ENCODE measurements at regions not wholly inside any gene's neighbourhood (a gene's known extent, or its start where the extent isn't known, plus 50 kb on each side); places are given as distances from the start of the nearest gene placed in this dataset.

DNA sequence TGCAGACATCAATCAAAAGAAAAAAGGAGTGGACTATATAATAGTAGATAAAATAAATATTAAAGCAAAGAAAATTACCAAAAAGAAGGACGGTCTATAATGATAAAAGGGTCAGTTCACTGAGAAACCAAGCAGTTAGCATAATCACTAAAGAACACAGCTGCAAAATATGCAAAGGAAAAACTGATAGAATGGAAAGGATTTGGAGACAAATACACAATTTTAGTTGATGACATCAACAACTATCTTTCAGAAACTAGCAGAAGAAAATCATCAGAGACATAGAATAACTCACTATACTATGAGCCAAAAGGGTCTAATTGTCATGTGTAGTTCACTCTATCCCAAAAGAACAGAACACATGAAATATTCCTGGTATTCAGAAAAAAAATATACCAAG, 316.4 kb upstream of the IGFBP3 start:
- POLR2A ChIA-PET = no interaction called here
- RAD21 ChIA-PET (ENCODE audit: low non-redundant PET in 1 of 2, low total read pairs in 2 of 2, uncharacterized antibody in 2 of 2, unreplicated experiment in 2 of 2) = no interaction called here
- DNase-seq (ENCODE audit: low read depth, low spot score) (no peak), ATAC-seq (no peak)
- intact Hi-C loops (cut with micrococcal nuclease) = no loop called here
- H3K9ac ChIP-seq (ENCODE audit: low read length) = no peak overlapping the region
- BruUV-seq (replicated peaks) = no TSS peak
- TF ChIP-seq JUND (IDR thresholded peaks at IDR 0.05) = no peak
- TF ChIP-seq CBX3 (IDR thresholded peaks at IDR 0.05; ENCODE audit: low read depth) = no peak
- TF ChIP-seq SP1 (IDR thresholded peaks at IDR 0.05; ENCODE audit: low read depth) = no peak
- TF ChIP-seq TCF7L2 (IDR thresholded peaks at IDR 0.05; ENCODE audit: borderline replicate concordance, extremely low read depth, insufficient read depth, insufficient read length) = no peak
- TF ChIP-seq EZH2 (IDR thresholded peaks at IDR 0.05) = no peak
- TF ChIP-seq CEBPB (IDR thresholded peaks at IDR 0.05; ENCODE audit: low read depth) = no peak
- no peak for TF ChIP-seq EZH2phosphoT487 (IDR thresholded peaks at IDR 0.05; ENCODE audit: borderline replicate concordance)
- no peak for TF ChIP-seq YY1 (IDR thresholded peaks at IDR 0.05; ENCODE audit: extremely low read depth, insufficient replicate concordance, low read depth, low read length)
- TF ChIP-seq ZFX (IDR thresholded peaks at IDR 0.05) = no peak
- no peak for TF ChIP-seq ELF1 (IDR thresholded peaks at IDR 0.05; ENCODE audit: borderline replicate concordance, low read depth)
- TF ChIP-seq RAD21 (IDR thresholded peaks at IDR 0.05; ENCODE audit: low read depth) = no peak
- TF ChIP-seq EGR1 (IDR thresholded peaks at IDR 0.05; ENCODE audit: low read depth) = no peak
- TF ChIP-seq POLR2A (IDR thresholded peaks at IDR 0.05; ENCODE audit: borderline replicate concordance, extremely low read depth, insufficient read depth, insufficient read length) = no peak
- TF ChIP-seq, protein P1, sequence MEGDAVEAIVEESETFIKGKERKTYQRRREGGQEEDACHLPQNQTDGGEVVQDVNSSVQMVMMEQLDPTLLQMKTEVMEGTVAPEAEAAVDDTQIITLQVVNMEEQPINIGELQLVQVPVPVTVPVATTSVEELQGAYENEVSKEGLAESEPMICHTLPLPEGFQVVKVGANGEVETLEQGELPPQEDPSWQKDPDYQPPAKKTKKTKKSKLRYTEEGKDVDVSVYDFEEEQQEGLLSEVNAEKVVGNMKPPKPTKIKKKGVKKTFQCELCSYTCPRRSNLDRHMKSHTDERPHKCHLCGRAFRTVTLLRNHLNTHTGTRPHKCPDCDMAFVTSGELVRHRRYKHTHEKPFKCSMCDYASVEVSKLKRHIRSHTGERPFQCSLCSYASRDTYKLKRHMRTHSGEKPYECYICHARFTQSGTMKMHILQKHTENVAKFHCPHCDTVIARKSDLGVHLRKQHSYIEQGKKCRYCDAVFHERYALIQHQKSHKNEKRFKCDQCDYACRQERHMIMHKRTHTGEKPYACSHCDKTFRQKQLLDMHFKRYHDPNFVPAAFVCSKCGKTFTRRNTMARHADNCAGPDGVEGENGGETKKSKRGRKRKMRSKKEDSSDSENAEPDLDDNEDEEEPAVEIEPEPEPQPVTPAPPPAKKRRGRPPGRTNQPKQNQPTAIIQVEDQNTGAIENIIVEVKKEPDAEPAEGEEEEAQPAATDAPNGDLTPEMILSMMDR (IDR thresholded peaks at IDR 0.05 in 2 of 3, conservative IDR thresholded peaks at IDR 0.05 in 1 of 3; ENCODE audit: borderline replicate concordance in 1 of 3, insufficient read depth in 1 of 3, low read depth in 2 of 3, low read length in 2 of 3) = no peak
- TF ChIP-seq ATF3 (IDR thresholded peaks at IDR 0.05) = no peak
- TF ChIP-seq MAX (IDR thresholded peaks at IDR 0.05) = no peak
- no peak for TF ChIP-seq ZNF274 (IDR thresholded peaks at IDR 0.05; ENCODE audit: low read depth, low read length)
- TF ChIP-seq, protein P2, sequence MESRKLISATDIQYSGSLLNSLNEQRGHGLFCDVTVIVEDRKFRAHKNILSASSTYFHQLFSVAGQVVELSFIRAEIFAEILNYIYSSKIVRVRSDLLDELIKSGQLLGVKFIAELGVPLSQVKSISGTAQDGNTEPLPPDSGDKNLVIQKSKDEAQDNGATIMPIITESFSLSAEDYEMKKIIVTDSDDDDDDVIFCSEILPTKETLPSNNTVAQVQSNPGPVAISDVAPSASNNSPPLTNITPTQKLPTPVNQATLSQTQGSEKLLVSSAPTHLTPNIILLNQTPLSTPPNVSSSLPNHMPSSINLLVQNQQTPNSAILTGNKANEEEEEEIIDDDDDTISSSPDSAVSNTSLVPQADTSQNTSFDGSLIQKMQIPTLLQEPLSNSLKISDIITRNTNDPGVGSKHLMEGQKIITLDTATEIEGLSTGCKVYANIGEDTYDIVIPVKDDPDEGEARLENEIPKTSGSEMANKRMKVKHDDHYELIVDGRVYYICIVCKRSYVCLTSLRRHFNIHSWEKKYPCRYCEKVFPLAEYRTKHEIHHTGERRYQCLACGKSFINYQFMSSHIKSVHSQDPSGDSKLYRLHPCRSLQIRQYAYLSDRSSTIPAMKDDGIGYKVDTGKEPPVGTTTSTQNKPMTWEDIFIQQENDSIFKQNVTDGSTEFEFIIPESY (IDR thresholded peaks at IDR 0.05; ENCODE audit: extremely low read depth, insufficient replicate concordance, low read length) = no peak
- TF ChIP-seq, protein P3, sequence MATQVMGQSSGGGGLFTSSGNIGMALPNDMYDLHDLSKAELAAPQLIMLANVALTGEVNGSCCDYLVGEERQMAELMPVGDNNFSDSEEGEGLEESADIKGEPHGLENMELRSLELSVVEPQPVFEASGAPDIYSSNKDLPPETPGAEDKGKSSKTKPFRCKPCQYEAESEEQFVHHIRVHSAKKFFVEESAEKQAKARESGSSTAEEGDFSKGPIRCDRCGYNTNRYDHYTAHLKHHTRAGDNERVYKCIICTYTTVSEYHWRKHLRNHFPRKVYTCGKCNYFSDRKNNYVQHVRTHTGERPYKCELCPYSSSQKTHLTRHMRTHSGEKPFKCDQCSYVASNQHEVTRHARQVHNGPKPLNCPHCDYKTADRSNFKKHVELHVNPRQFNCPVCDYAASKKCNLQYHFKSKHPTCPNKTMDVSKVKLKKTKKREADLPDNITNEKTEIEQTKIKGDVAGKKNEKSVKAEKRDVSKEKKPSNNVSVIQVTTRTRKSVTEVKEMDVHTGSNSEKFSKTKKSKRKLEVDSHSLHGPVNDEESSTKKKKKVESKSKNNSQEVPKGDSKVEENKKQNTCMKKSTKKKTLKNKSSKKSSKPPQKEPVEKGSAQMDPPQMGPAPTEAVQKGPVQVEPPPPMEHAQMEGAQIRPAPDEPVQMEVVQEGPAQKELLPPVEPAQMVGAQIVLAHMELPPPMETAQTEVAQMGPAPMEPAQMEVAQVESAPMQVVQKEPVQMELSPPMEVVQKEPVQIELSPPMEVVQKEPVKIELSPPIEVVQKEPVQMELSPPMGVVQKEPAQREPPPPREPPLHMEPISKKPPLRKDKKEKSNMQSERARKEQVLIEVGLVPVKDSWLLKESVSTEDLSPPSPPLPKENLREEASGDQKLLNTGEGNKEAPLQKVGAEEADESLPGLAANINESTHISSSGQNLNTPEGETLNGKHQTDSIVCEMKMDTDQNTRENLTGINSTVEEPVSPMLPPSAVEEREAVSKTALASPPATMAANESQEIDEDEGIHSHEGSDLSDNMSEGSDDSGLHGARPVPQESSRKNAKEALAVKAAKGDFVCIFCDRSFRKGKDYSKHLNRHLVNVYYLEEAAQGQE (IDR thresholded peaks at IDR 0.05; ENCODE audit: low read depth) = no peak
- CTCF ChIA-PET = no interaction called here
- no peak overlapping the region for H3K4me3 ChIP-seq (replicated peaks in 1 of 2; ENCODE audit: low read depth in 1 of 2, low read length in 2 of 2)
- no peaks in the 10 kb centered on the region for H3K27me3 ChIP-seq (ENCODE audit: insufficient read depth, low read length)
- H3K36me3 ChIP-seq (ENCODE audit: control insufficient read depth in 1 of 2, insufficient read depth in 2 of 2, low read length in 2 of 2) = no peaks in the 10 kb centered on the region
- no peaks in the 10 kb centered on the region for H4K20me1 ChIP-seq (ENCODE audit: insufficient read depth)
- H3K27ac ChIP-seq (ENCODE audit: low read depth, low read length) = no peak overlapping the region
- no peak overlapping the region for H2AFZ ChIP-seq (ENCODE audit: low read depth, low read length, poor library complexity, severe bottlenecking)
- H3K4me2 ChIP-seq (ENCODE audit: low read length) = no peak overlapping the region
- no peaks in the 10 kb centered on the region for H3K9me2 ChIP-seq (ENCODE audit: insufficient read depth)
- no peaks in the 10 kb centered on the region for H3K79me2 ChIP-seq (ENCODE audit: insufficient read depth, low read length)
- H3K4me1 ChIP-seq (ENCODE audit: control insufficient read depth in 1 of 2, insufficient read depth in 2 of 2, low read length in 2 of 2) = no peaks in the 10 kb centered on the region
- no peaks in the 10 kb centered on the region for H3K9me3 ChIP-seq (ENCODE audit: control insufficient read depth in 1 of 2, insufficient read depth in 1 of 2, low read depth in 1 of 2, low read length in 2 of 2)
